Neuronal stem cell (in vitro differentiated cells): ENCODE measurements at regions not wholly inside any gene's neighbourhood (a gene's known extent, or its start where the extent isn't known, plus 50 kb on each side); places are given as distances from the start of the nearest gene placed in this dataset.

ENCODE experiments used
- DNase-seq: peaks from one replicate; pipeline ENCODE4 v3.0.0-alpha.2; 2013; ENCODE audit warnings: low spot score
- H2AFZ ChIP-seq: one replicate; pipeline ENCODE4 v1.6.1; 2013; ENCODE audit warnings: mild to moderate bottlenecking, low read length, inconsistent platforms
- H2AK5ac ChIP-seq: 2 replicates; pipeline ENCODE4 v1.6.1; 2013; ENCODE audit warnings: low read depth, mild to moderate bottlenecking, inconsistent platforms, low read length, moderate library complexity, mixed read lengths
- H2BK120ac ChIP-seq: 2 replicates; pipeline ENCODE4 v1.6.1; 2013; ENCODE audit warnings: low read depth, mild to moderate bottlenecking, inconsistent platforms, low read length, moderate library complexity, mixed read lengths
- H2BK12ac ChIP-seq: one replicate; pipeline ENCODE4 v1.6.1; 2013; ENCODE audit warnings: low read length, inconsistent platforms
- H2BK15ac ChIP-seq: 2 replicates; pipeline ENCODE4 v1.6.1; 2013; ENCODE audit warnings: mild to moderate bottlenecking, low read length, inconsistent platforms, mixed read lengths
- H2BK5ac ChIP-seq: one replicate; pipeline ENCODE4 v1.6.1; 2013; ENCODE audit warnings: inconsistent platforms, mild to moderate bottlenecking, low read length, moderate library complexity
- H3K14ac ChIP-seq: one replicate; pipeline ENCODE4 v1.6.1; 2013; ENCODE audit warnings: low read length, inconsistent platforms
- H3K18ac ChIP-seq: 2 replicates; pipeline ENCODE4 v1.6.1; 2013; ENCODE audit warnings: low read length, inconsistent platforms
- H3K23ac ChIP-seq: 2 replicates; pipeline ENCODE4 v1.6.1; 2013; ENCODE audit warnings: low read depth, mild to moderate bottlenecking, mixed read lengths, low read length, inconsistent platforms; ENCODE audit not compliant: poor library complexity
- H3K27ac ChIP-seq: replicated peaks from 3 replicates; pipeline ENCODE4 v1.5.1; 2013; ENCODE audit warnings: low read length, inconsistent platforms
- H3K27me3 ChIP-seq, 3 experiments: 2 replicates each; pipeline ENCODE4 v1.6.1; 2013; ENCODE audit warnings: low read length in 3 of 3, mild to moderate bottlenecking in 2 of 3, inconsistent platforms in 1 of 3, low read depth in 1 of 3, mixed read lengths in 1 of 3, moderate library complexity in 1 of 3; ENCODE audit not compliant: control insufficient read depth in 3 of 3, insufficient read depth in 3 of 3
- H3K36me3 ChIP-seq, 2 donors: replicated peaks in 1 of 2; 2 replicates each; pipeline ENCODE4 v1.6.1; 2013; ENCODE audit warnings: low read length in 2 of 2; ENCODE audit not compliant: control insufficient read depth in 2 of 2, insufficient read depth in 2 of 2
- H3K4ac ChIP-seq: 2 replicates; pipeline ENCODE4 v1.6.1; 2013; ENCODE audit warnings: inconsistent platforms, mild to moderate bottlenecking, low read length, moderate library complexity
- H3K4me1 ChIP-seq, 2 donors: 1 replicate in 1 of 2; 2 replicates in 1 of 2; pipeline ENCODE4 v1.6.1; 2013; ENCODE audit warnings: low read length in 2 of 2, low read depth in 1 of 2; ENCODE audit not compliant: control insufficient read depth in 2 of 2, insufficient read depth in 1 of 2
- H3K4me2 ChIP-seq: one replicate; pipeline ENCODE4 v1.6.1; 2013; ENCODE audit warnings: mild to moderate bottlenecking, low read length, inconsistent platforms; ENCODE audit not compliant: insufficient read depth, poor library complexity, severe bottlenecking
- H3K4me3 ChIP-seq, 2 donors: 2 replicates each; pipeline ENCODE4 v1.5.1; 2013; ENCODE audit warnings: low read length in 2 of 2, mild to moderate bottlenecking in 2 of 2, inconsistent platforms in 1 of 2, moderate library complexity in 1 of 2
- H3K79me1 ChIP-seq: one replicate; pipeline ENCODE4 v1.6.1; 2013; ENCODE audit warnings: low read depth, mild to moderate bottlenecking, inconsistent platforms, low read length, moderate library complexity
- H3K9ac ChIP-seq: one replicate; pipeline ENCODE4 v1.6.1; 2013; ENCODE audit warnings: mild to moderate bottlenecking, low read depth, low read length, inconsistent platforms; ENCODE audit not compliant: poor library complexity
- H3K9me3 ChIP-seq, 2 donors: replicated peaks in 1 of 2; 2 replicates each; pipeline versions ENCODE3 to v1.6.1; 2013; ENCODE audit warnings: low read length in 2 of 2, mild to moderate bottlenecking in 2 of 2, inconsistent platforms in 1 of 2, low read depth in 1 of 2, mixed read lengths in 1 of 2, moderate library complexity in 1 of 2; ENCODE audit not compliant: control insufficient read depth in 2 of 2, insufficient read depth in 1 of 2
- H4K8ac ChIP-seq: one replicate; pipeline ENCODE4 v1.6.1; 2013; ENCODE audit warnings: low read depth, mild to moderate bottlenecking, inconsistent platforms, low read length, moderate library complexity
- H4K91ac ChIP-seq: one replicate; pipeline ENCODE4 v1.6.1; 2013; ENCODE audit warnings: low read length, low read depth, mild to moderate bottlenecking, inconsistent platforms; ENCODE audit not compliant: poor library complexity
- WGBS, 2 donors: extraction: QIAGEN DNeasy Blood & Tissue Kit; methylation state at CpG; one replicate each; pipeline ENCODE4 v1.1.7; 2013; ENCODE audit warnings: missing lambda C conversion rate in 2 of 2, mixed read lengths in 1 of 2; ENCODE audit not compliant: insufficient read length in 2 of 2, insufficient replicate concordance in 1 of 2; ENCODE audit errors: extremely low coverage in 2 of 2; 5-methylcytosine and 5-hydroxymethylcytosine counted together

GRCh38 chr4:186009976-186010375 lies 59.0 kb upstream of the TLR3 start:
- H3K9ac ChIP-seq: no peak overlapping the region
- no peak overlapping the region for H4K8ac ChIP-seq
- H2BK5ac ChIP-seq: no peak overlapping the region
- H3K27ac ChIP-seq: no peak overlapping the region
- no peaks in the 10 kb centered on the region for H3K36me3 ChIP-seq
- no peak overlapping the region for H3K4me3 ChIP-seq
- H2AFZ ChIP-seq: no peak overlapping the region
- no peak overlapping the region for H4K91ac ChIP-seq
- no peak overlapping the region for H3K14ac ChIP-seq
- no peaks in the 10 kb centered on the region for H3K79me1 ChIP-seq
- DNase-seq: no peak
- no peak overlapping the region for H3K23ac ChIP-seq
- H3K9me3 ChIP-seq: no peaks in the 10 kb centered on the region
- H3K4ac ChIP-seq: no peak overlapping the region
- no peak overlapping the region for H3K4me2 ChIP-seq
- H2BK12ac ChIP-seq: no peak overlapping the region
- H2AK5ac ChIP-seq: no peak overlapping the region
- H2BK15ac ChIP-seq: no peak overlapping the region
- peaks cover 0 to 4% of the 10 kb centered on the region in 2 donors for H3K4me1 ChIP-seq
- no peaks in the 10 kb centered on the region for H3K27me3 ChIP-seq
- H3K18ac ChIP-seq: no peak overlapping the region
- no peak overlapping the region for H2BK120ac ChIP-seq

- no peak overlapping the region for H3K23ac ChIP-seq
- H2AK5ac ChIP-seq: no peak overlapping the region
- no peak overlapping the region for H3K4me3 ChIP-seq
- no peak overlapping the region for H3K27ac ChIP-seq
- no peak for DNase-seq
- H3K14ac ChIP-seq: no peak overlapping the region
- H2BK15ac ChIP-seq: no peak overlapping the region
- H3K9ac ChIP-seq: no peak overlapping the region
- no peak overlapping the region for H2BK120ac ChIP-seq
- H3K27me3 ChIP-seq: no peaks in the 10 kb centered on the region
- no peak overlapping the region for H2AFZ ChIP-seq
- H3K4me1 ChIP-seq: peaks cover 0 to 4% of the 10 kb centered on the region in 2 donors
- H4K91ac ChIP-seq: no peak overlapping the region
- no CpG with 5 or more reads among the region's 7 CpGs for WGBS, 2 donors
- no peaks in the 10 kb centered on the region for H3K36me3 ChIP-seq
- no peaks in the 10 kb centered on the region for H3K79me1 ChIP-seq
- H2BK5ac ChIP-seq: no peak overlapping the region
- H3K18ac ChIP-seq: no peak overlapping the region
- no peak overlapping the region for H3K4me2 ChIP-seq
- no peak overlapping the region for H3K4ac ChIP-seq
- H4K8ac ChIP-seq: no peak overlapping the region
- H3K9me3 ChIP-seq: no peaks in the 10 kb centered on the region
- no peak overlapping the region for H2BK12ac ChIP-seq
These were observed 58.1 kb upstream of the TLR3 start for GRCh38 chr4:186010821-186011220.

GRCh38 chr4:186012071-186012470 lies 56.9 kb upstream of the TLR3 start:
- WGBS, 2 donors: no CpG with 5 or more reads among the region's 14 CpGs
- no peak overlapping the region for H2AFZ ChIP-seq
- no peaks in the 10 kb centered on the region for H3K9me3 ChIP-seq
- DNase-seq: no peak
- peaks cover 0 to 4% of the 10 kb centered on the region in 2 donors for H3K4me1 ChIP-seq
- H2AK5ac ChIP-seq: no peak overlapping the region
- H2BK12ac ChIP-seq: no peak overlapping the region
- peak overlapping the region; percentile 37 for H2BK120ac ChIP-seq
- no peak overlapping the region for H4K91ac ChIP-seq
- no peaks in the 10 kb centered on the region for H3K36me3 ChIP-seq
- no peak overlapping the region for H4K8ac ChIP-seq
- H3K79me1 ChIP-seq: no peaks in the 10 kb centered on the region
- H3K4me2 ChIP-seq: no peak overlapping the region
- H3K23ac ChIP-seq: no peak overlapping the region
- no peak overlapping the region for H3K4ac ChIP-seq
- H3K27ac ChIP-seq: no peak overlapping the region
- no peaks in the 10 kb centered on the region for H3K27me3 ChIP-seq
- H3K14ac ChIP-seq: no peak overlapping the region
- no peak overlapping the region for H3K4me3 ChIP-seq
- H2BK15ac ChIP-seq: no peak overlapping the region
- no peak overlapping the region for H3K9ac ChIP-seq
- no peak overlapping the region for H2BK5ac ChIP-seq
- no peak overlapping the region for H3K18ac ChIP-seq

- Histone ChIP-seq H3K9ac (no peak overlapping the region), H3K27me3 (no peaks in the 10 kb centered on the region), H3K4me1 (peaks cover 0 to 4% of the 10 kb centered on the region in 2 donors), H3K79me1 (no peaks in the 10 kb centered on the region), H3K4me3 (no peak overlapping the region), H3K27ac (no peak overlapping the region), H3K18ac (no peak overlapping the region), H2BK5ac (no peak overlapping the region), H3K36me3 (no peaks in the 10 kb centered on the region), H2BK120ac (no peak overlapping the region), H2BK15ac (no peak overlapping the region), H2BK12ac (no peak overlapping the region), H3K14ac (no peak overlapping the region), H4K91ac (no peak overlapping the region), H2AK5ac (no peak overlapping the region), H2AFZ (no peak overlapping the region), H3K4me2 (no peak overlapping the region), H4K8ac (peak overlapping the region; percentile 20), H3K9me3 (peaks cover 0 to 4% of the 10 kb centered on the region in 2 donors), H3K23ac (no peak overlapping the region), H3K4ac (no peak overlapping the region)
- WGBS, 2 donors: no CpG with 5 or more reads among the region's 8 CpGs
- DNase-seq: no peak
These were observed 55.4 kb upstream of the TLR3 start for GRCh38 chr4:186013419-186014186.
